Gastroesophageal sphincter (tissue), 4 donors: ENCODE measurements at regions not wholly inside any gene's neighbourhood (a gene's known extent, or its start where the extent isn't known, plus 50 kb on each side); places are given as distances from the start of the nearest gene placed in this dataset.

ENCODE experiments used
- ATAC-seq: fragments of 150-250 bp; one replicate; pipeline ENCODE4 v1.9.1; 2016; ENCODE audit warnings: mild to moderate bottlenecking, moderate library complexity
- H3K27ac ChIP-seq, 4 donors: fragments of 200-600 bp; sonication (generic) in 3 of 4; 1 replicate in 3 of 4; 2 replicates in 1 of 4; pipeline ENCODE4 v1.5.1; 2016 to 2019
- H3K27me3 ChIP-seq: fragments of 200-600 bp; sonication (generic); one replicate; pipeline ENCODE4 v1.5.1; 2019
- H3K36me3 ChIP-seq, 2 donors: fragments of 200-600 bp; sonication (generic); one replicate each; pipeline ENCODE4 v1.5.1; 2019; ENCODE audit warnings: control low read depth in 1 of 2
- H3K4me1 ChIP-seq, 3 donors: fragments of 200-600 bp; sonication (generic); 1 replicate in 2 of 3; 2 replicates in 1 of 3; pipeline ENCODE4 v1.5.1; 2016 to 2019; ENCODE audit warnings: control low read depth in 2 of 3
- H3K4me3 ChIP-seq, 2 donors: fragments of 200-600 bp; sonication (generic); one replicate each; pipeline ENCODE4 v1.5.1; 2019; ENCODE audit warnings: mild to moderate bottlenecking in 1 of 2, moderate library complexity in 1 of 2
- H3K9me3 ChIP-seq, 3 donors: fragments of 200-600 bp; sonication (generic); one replicate each; pipeline ENCODE4 v1.5.1; 2017 to 2019; ENCODE audit warnings: control low read depth in 2 of 3
- CTCF ChIP-seq, 4 experiments: fragments of 200-600 bp in 2 of 4; fragments of 450-650 bp in 2 of 4; sonication (generic) in 1 of 4; IDR thresholded peaks; one replicate each; pipeline ENCODE4 v1.5.1; 2017 to 2019; ENCODE audit warnings: antibody characterized with exemption in 4 of 4, mild to moderate bottlenecking in 2 of 4, moderate library complexity in 2 of 4
- EP300 ChIP-seq: sonication (generic); formaldehyde crosslinking; IDR thresholded peaks from one replicate; pipeline ENCODE4 v1.6.1; 2017; ENCODE audit warnings: antibody characterized with exemption, mild to moderate bottlenecking
- POLR2A ChIP-seq, 2 donors: fragments of 450-650 bp; IDR thresholded peaks; one replicate each; pipeline ENCODE4 v1.6.1; 2017; ENCODE audit warnings: antibody characterized with exemption in 2 of 2, mild to moderate bottlenecking in 2 of 2, moderate library complexity in 1 of 2
- POLR2AphosphoS5 ChIP-seq: sonication (generic); formaldehyde crosslinking; IDR thresholded peaks from one replicate; pipeline ENCODE4 v1.6.1; 2017; ENCODE audit warnings: antibody characterized with exemption
- WGBS, 2 donors: methylation state at CpG; one replicate each; pipeline ENCODE4 v1.1.5; 2018; ENCODE audit warnings: low coverage in 1 of 2; 5-methylcytosine and 5-hydroxymethylcytosine counted together

DNA sequence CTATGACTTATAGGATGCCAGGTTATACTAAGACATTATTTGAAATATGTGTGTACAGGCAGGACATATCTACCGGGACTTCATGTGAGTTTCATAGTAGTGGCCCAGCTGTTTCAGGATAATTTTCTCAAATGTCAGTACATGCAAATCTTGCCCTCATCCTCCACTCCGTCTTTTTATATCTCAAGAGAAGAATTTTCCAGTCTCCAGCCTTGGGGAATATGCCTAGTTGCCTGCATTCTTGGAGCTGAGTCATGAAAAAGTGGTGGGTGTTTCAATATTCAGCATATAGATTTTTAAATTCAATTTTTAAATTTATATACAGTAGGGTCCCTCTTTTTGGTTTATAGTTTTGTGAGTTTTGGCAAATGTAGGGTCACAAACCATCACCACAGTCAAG is 236.7 kb downstream of the OTUD1 start:
- TF ChIP-seq POLR2A (IDR thresholded peaks at IDR 0.05) (no peak), EP300 (no peak), CTCF (IDR thresholded peaks at IDR 0.05) (no peak), POLR2AphosphoS5 (no peak)
- no peak for ATAC-seq
- Histone ChIP-seq H3K4me3 (no peak overlapping the region), H3K36me3 (no peaks in the 10 kb centered on the region), H3K4me1 (no peaks in the 10 kb centered on the region), H3K27ac (no peak overlapping the region), H3K9me3 (peaks cover 0 to 4% (median 0%) of the 10 kb centered on the region in 3 donors), H3K27me3 (peaks cover 4% of the 10 kb centered on the region)
- WGBS, 2 donors: 61 to 64% methylated on average over 2 of the region's 2 CpGs

- H3K4me3 ChIP-seq: no peak overlapping the region
- H3K9me3 ChIP-seq: peaks cover 0 to 4% (median 0%) of the 10 kb centered on the region in 3 donors
- no peak for TF ChIP-seq CTCF (IDR thresholded peaks at IDR 0.05)
- TF ChIP-seq POLR2A (IDR thresholded peaks at IDR 0.05): no peak
- no peak for TF ChIP-seq POLR2AphosphoS5
- TF ChIP-seq EP300: no peak
- no peak overlapping the region for H3K27ac ChIP-seq
- peaks cover 4% of the 10 kb centered on the region for H3K27me3 ChIP-seq
- H3K4me1 ChIP-seq: no peaks in the 10 kb centered on the region
- no peak for ATAC-seq
- no peaks in the 10 kb centered on the region for H3K36me3 ChIP-seq
- WGBS, 2 donors: 65 to 90% methylated on average over 2 of the region's 2 CpGs
These were observed 237.4 kb downstream of the OTUD1 start for GRCh38 chr10:23676296-23676695.

- H3K27me3 ChIP-seq: peaks cover 1% of the 10 kb centered on the region
- no peak overlapping the region for H3K27ac ChIP-seq
- peaks cover 0 to 9% (median 0%) of the 10 kb centered on the region in 3 donors for H3K9me3 ChIP-seq
- 65 to 100% methylated on average over 1 to 5 of the region's 5 CpGs for WGBS, 2 donors
- no peak for ATAC-seq
- no peak for TF ChIP-seq EP300
- TF ChIP-seq CTCF (IDR thresholded peaks at IDR 0.05): no peak
- TF ChIP-seq POLR2AphosphoS5: no peak
- no peak for TF ChIP-seq POLR2A (IDR thresholded peaks at IDR 0.05)
- H3K36me3 ChIP-seq: no peaks in the 10 kb centered on the region
- no peaks in the 10 kb centered on the region for H3K4me1 ChIP-seq
- H3K4me3 ChIP-seq: no peak overlapping the region
These were observed 247.8 kb downstream of the OTUD1 start for GRCh38 chr10:23686722-23687121.

GRCh38 chr10:23692736-23693135 is 253.9 kb downstream of the OTUD1 start:
- H3K36me3 ChIP-seq: no peaks in the 10 kb centered on the region
- 19 to 42% methylated on average over 7 of the region's 7 CpGs for WGBS, 2 donors
- H3K27me3 ChIP-seq: peaks cover 61% of the 10 kb centered on the region
- no peaks in the 10 kb centered on the region for H3K9me3 ChIP-seq
- no peak for ATAC-seq
- H3K27ac ChIP-seq: no peak overlapping the region
- peaks cover 0 to 33% (median 7%) of the 10 kb centered on the region in 3 donors for H3K4me1 ChIP-seq
- TF ChIP-seq POLR2AphosphoS5 (no peak), EP300 (no peak), POLR2A (IDR thresholded peaks at IDR 0.05) (no peak), CTCF (IDR thresholded peaks at IDR 0.05) (no peak)
- no peak overlapping the region for H3K4me3 ChIP-seq

- TF ChIP-seq EP300: no peak
- no peak for TF ChIP-seq POLR2A (IDR thresholded peaks at IDR 0.05)
- no peak for TF ChIP-seq POLR2AphosphoS5
- no peak for TF ChIP-seq CTCF (IDR thresholded peaks at IDR 0.05)
- H3K27me3 ChIP-seq: peaks cover 66% of the 10 kb centered on the region
- H3K36me3 ChIP-seq: no peaks in the 10 kb centered on the region
- H3K27ac ChIP-seq: no peak overlapping the region
- H3K4me1 ChIP-seq: peaks cover 0 to 33% (median 7%) of the 10 kb centered on the region in 3 donors
- no peak for ATAC-seq
- no CpG with 5 or more reads among the region's 23 CpGs for WGBS, 2 donors
- H3K9me3 ChIP-seq: no peaks in the 10 kb centered on the region
- H3K4me3 ChIP-seq: no peak overlapping the region
These were observed 254.6 kb downstream of the OTUD1 start for GRCh38 chr10:23693501-23693901.
